Right lobe of liver (tissue), 4 donors: ENCODE measurements at regions not wholly inside any gene's neighbourhood (a gene's known extent, or its start where the extent isn't known, plus 50 kb on each side); places are given as distances from the start of the nearest gene placed in this dataset.

Source experiments
- POLR2A ChIP-seq: fragments of 450-650 bp; IDR thresholded peaks from one replicate; pipeline ENCODE4 v1.6.1; 2017; ENCODE audit warnings: antibody characterized with exemption, mild to moderate bottlenecking
- TF ChIP-seq, protein P1 (sequence below), 4 donors: fragments of 200-600 bp in 3 of 4; fragments of 450-650 bp in 1 of 4; IDR thresholded peaks; one replicate each; pipeline versions ENCODE4 v1.5.1 to v1.8.0; 2016 to 2022; ENCODE audit warnings: antibody characterized with exemption in 4 of 4, mild to moderate bottlenecking in 2 of 4
- donor health status: DM: no; HTN: no; CAD: no.
- donor health status: DM: no; HTN: no; CAD: no.
- donor health status: DM: no; HTN: yes; CAD: no.

DNA sequence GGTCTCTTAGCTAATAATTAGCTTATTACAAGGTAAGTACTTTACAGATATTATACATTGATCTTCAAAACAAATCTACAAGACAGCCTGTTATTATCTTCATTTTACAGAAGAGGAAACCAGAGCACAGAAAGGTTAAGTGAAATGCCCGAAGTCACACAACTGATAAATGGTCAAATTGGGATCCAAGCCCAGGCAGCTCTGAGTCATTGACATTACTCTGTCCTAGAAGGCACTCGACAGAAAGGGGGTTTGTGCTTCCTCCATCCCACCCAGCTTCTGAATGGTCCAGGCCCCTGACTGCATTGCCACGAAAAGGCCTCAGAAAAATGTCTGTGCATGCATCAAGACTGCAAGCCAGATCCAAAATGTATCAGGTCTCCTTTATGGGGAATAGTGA, 81.3 kb upstream of the ZNF438 start:
- no peak for TF ChIP-seq POLR2A
- TF ChIP-seq, protein P1, sequence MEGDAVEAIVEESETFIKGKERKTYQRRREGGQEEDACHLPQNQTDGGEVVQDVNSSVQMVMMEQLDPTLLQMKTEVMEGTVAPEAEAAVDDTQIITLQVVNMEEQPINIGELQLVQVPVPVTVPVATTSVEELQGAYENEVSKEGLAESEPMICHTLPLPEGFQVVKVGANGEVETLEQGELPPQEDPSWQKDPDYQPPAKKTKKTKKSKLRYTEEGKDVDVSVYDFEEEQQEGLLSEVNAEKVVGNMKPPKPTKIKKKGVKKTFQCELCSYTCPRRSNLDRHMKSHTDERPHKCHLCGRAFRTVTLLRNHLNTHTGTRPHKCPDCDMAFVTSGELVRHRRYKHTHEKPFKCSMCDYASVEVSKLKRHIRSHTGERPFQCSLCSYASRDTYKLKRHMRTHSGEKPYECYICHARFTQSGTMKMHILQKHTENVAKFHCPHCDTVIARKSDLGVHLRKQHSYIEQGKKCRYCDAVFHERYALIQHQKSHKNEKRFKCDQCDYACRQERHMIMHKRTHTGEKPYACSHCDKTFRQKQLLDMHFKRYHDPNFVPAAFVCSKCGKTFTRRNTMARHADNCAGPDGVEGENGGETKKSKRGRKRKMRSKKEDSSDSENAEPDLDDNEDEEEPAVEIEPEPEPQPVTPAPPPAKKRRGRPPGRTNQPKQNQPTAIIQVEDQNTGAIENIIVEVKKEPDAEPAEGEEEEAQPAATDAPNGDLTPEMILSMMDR (IDR thresholded peaks at IDR 0.05) = no peak
